PC-9 (cell line): ENCODE measurements at regions not wholly inside any gene's neighbourhood (a gene's known extent, or its start where the extent isn't known, plus 50 kb on each side); places are given as distances from the start of the nearest gene placed in this dataset.

Experiments used
- EZH2 ChIP-seq: fragments of 200-600 bp; sonication (generic); IDR thresholded peaks from 2 replicates; pipeline ENCODE4 v1.8.0; 2017; ENCODE audit warnings: antibody characterized with exemption, low read depth
- TF ChIP-seq, protein P1 (sequence below): fragments of 200-600 bp; sonication (generic); conservative IDR thresholded peaks from 2 replicates; pipeline ENCODE4 v1.6.1; 2017; ENCODE audit warnings: mixed run types, antibody characterized with exemption, mild to moderate bottlenecking, moderate library complexity

DNA sequence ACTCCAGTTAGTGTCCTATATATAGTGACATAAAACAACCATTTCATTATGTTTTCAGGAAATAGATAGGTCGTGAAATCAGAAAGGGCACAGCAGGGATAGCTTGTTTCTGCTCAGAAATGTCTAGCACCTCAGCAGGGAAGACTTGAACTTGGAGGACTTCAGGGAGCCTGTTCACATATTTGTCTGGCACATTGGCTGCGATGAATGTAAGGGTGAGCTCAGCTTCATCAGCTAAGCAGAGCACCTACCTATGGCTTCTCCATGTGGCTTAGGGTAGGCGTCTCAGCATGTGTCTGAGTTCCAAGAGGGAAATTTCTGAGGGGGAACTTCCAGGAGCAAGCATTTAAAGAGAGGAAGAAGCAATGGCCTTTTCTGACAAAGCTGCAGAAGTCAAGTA lies 126.2 kb downstream of the PCDH10 start:
- TF ChIP-seq, protein P1, sequence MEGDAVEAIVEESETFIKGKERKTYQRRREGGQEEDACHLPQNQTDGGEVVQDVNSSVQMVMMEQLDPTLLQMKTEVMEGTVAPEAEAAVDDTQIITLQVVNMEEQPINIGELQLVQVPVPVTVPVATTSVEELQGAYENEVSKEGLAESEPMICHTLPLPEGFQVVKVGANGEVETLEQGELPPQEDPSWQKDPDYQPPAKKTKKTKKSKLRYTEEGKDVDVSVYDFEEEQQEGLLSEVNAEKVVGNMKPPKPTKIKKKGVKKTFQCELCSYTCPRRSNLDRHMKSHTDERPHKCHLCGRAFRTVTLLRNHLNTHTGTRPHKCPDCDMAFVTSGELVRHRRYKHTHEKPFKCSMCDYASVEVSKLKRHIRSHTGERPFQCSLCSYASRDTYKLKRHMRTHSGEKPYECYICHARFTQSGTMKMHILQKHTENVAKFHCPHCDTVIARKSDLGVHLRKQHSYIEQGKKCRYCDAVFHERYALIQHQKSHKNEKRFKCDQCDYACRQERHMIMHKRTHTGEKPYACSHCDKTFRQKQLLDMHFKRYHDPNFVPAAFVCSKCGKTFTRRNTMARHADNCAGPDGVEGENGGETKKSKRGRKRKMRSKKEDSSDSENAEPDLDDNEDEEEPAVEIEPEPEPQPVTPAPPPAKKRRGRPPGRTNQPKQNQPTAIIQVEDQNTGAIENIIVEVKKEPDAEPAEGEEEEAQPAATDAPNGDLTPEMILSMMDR = no peak
- TF ChIP-seq EZH2 = no peak
